Karpas-422 (cell line): ENCODE measurements at regions not wholly inside any gene's neighbourhood (a gene's known extent, or its start where the extent isn't known, plus 50 kb on each side); places are given as distances from the start of the nearest gene placed in this dataset.

Source experiments
- DNase-seq: peaks from one replicate; pipeline ENCODE4 v3.0.0-alpha.2; 2015
- H2AFZ ChIP-seq: fragments of 200-600 bp; sonication (generic); 2 replicates; pipeline ENCODE4 v1.6.1; 2014; ENCODE audit warnings: antibody characterized with exemption, low read length, mixed read lengths
- H3K27ac ChIP-seq: fragments of 200-600 bp; sonication (generic); 2 replicates; pipeline ENCODE4 v1.5.1; 2014; ENCODE audit warnings: mild to moderate bottlenecking, low read length, moderate library complexity
- H3K27me3 ChIP-seq: fragments of 200-600 bp; sonication (generic); 2 replicates; pipeline ENCODE4 v1.6.1; 2014; ENCODE audit warnings: low read length, mixed read lengths
- H3K36me3 ChIP-seq: fragments of 200-600 bp; sonication (generic); 2 replicates; pipeline ENCODE4 v1.6.1; 2014; ENCODE audit warnings: low read length, mixed read lengths; ENCODE audit not compliant: insufficient read depth
- H3K4me1 ChIP-seq: fragments of 200-600 bp; sonication (generic); 2 replicates; pipeline ENCODE4 v1.6.1; 2014; ENCODE audit warnings: mild to moderate bottlenecking, low read length, mixed read lengths
- H3K4me2 ChIP-seq: fragments of 200-600 bp; sonication (generic); 2 replicates; pipeline ENCODE4 v1.6.1; 2014; ENCODE audit warnings: low read length, low read depth, mild to moderate bottlenecking; ENCODE audit not compliant: poor library complexity, severe bottlenecking
- H3K4me3 ChIP-seq: fragments of 200-600 bp; sonication (generic); 2 replicates; pipeline ENCODE4 v1.5.1; 2014; ENCODE audit warnings: mild to moderate bottlenecking, antibody characterized with exemption, low read length, mixed read lengths
- H3K79me2 ChIP-seq: fragments of 200-600 bp; sonication (generic); 2 replicates; pipeline ENCODE4 v1.6.1; 2014; ENCODE audit warnings: mild to moderate bottlenecking, low read length, mixed read lengths
- H3K9ac ChIP-seq: fragments of 200-600 bp; sonication (generic); 2 replicates; pipeline ENCODE4 v1.6.0; 2014; ENCODE audit warnings: low read length
- H3K9me2 ChIP-seq: fragments of 200-600 bp; sonication (generic), shearing (Covaris generic); replicated peaks from 2 replicates; pipeline ENCODE4 v1.6.0; 2014; ENCODE audit warnings: mild to moderate bottlenecking, low read length, moderate library complexity; ENCODE audit not compliant: insufficient read depth
- H3K9me3 ChIP-seq: fragments of 300-700, 200-600 bp; sonication (generic); 2 replicates; pipeline ENCODE4 v1.6.1; 2014; ENCODE audit warnings: low read length, mixed read lengths
- H4K20me1 ChIP-seq: fragments of 200-600 bp; sonication (generic); 2 replicates; pipeline ENCODE4 v1.6.1; 2014; ENCODE audit warnings: mild to moderate bottlenecking, antibody characterized with exemption, low read length, low read depth; ENCODE audit not compliant: insufficient read depth

GRCh38 chr4:58209551-58209950, 1099.4 kb upstream of the IGFBP7 start:
- Histone ChIP-seq H4K20me1 (no peaks in the 10 kb centered on the region), H3K9ac (no peak overlapping the region), H3K36me3 (no peaks in the 10 kb centered on the region), H3K4me2 (no peak overlapping the region), H2AFZ (no peak overlapping the region), H3K27ac (no peak overlapping the region), H3K9me3 (peaks cover 30% of the 10 kb centered on the region), H3K79me2 (no peaks in the 10 kb centered on the region), H3K9me2 (no peaks in the 10 kb centered on the region), H3K4me3 (no peak overlapping the region), H3K27me3 (no peaks in the 10 kb centered on the region), H3K4me1 (no peaks in the 10 kb centered on the region)
- no peak for DNase-seq

GRCh38 chr4:58209001-58209400, 1098.8 kb upstream of the IGFBP7 start:
- Histone ChIP-seq H3K79me2 (no peaks in the 10 kb centered on the region), H3K9ac (no peak overlapping the region), H2AFZ (no peak overlapping the region), H3K36me3 (no peaks in the 10 kb centered on the region), H3K9me3 (peaks cover 30% of the 10 kb centered on the region), H3K4me1 (no peaks in the 10 kb centered on the region), H3K9me2 (no peaks in the 10 kb centered on the region), H3K4me3 (no peak overlapping the region), H3K27me3 (no peaks in the 10 kb centered on the region), H3K27ac (no peak overlapping the region), H4K20me1 (no peaks in the 10 kb centered on the region), H3K4me2 (no peak overlapping the region)
- no peak for DNase-seq

- H3K9me2 ChIP-seq, result no peaks in the 10 kb centered on the region
- no peaks in the 10 kb centered on the region for H3K36me3 ChIP-seq
- H2AFZ ChIP-seq, result no peak overlapping the region
- DNase-seq, result no peak
- H3K4me1 ChIP-seq, result no peaks in the 10 kb centered on the region
- H3K9me3 ChIP-seq, result peaks cover 26% of the 10 kb centered on the region
- no peak overlapping the region for H3K4me3 ChIP-seq
- no peak overlapping the region for H3K4me2 ChIP-seq
- H3K9ac ChIP-seq, result no peak overlapping the region
- H4K20me1 ChIP-seq, result no peaks in the 10 kb centered on the region
- no peaks in the 10 kb centered on the region for H3K27me3 ChIP-seq
- no peak overlapping the region for H3K27ac ChIP-seq
- H3K79me2 ChIP-seq, result no peaks in the 10 kb centered on the region
These were observed 1095.5 kb upstream of the IGFBP7 start for GRCh38 chr4:58205446-58206235.

- no peak overlapping the region for H2AFZ ChIP-seq
These were observed 1082.0 kb upstream of the IGFBP7 start for GRCh38 chr4:58192217-58192616.

GRCh38 chr4:58191109-58191508, 1080.9 kb upstream of the IGFBP7 start:
- H3K27me3 ChIP-seq, result no peaks in the 10 kb centered on the region
- no peak overlapping the region for H3K9ac ChIP-seq
- no peaks in the 10 kb centered on the region for H3K79me2 ChIP-seq
- peaks cover 35% of the 10 kb centered on the region for H3K9me3 ChIP-seq
- H3K4me2 ChIP-seq, result no peak overlapping the region
- no peaks in the 10 kb centered on the region for H3K9me2 ChIP-seq
- H3K4me3 ChIP-seq, result no peak overlapping the region
- no peaks in the 10 kb centered on the region for H3K4me1 ChIP-seq
- no peaks in the 10 kb centered on the region for H3K36me3 ChIP-seq
- no peaks in the 10 kb centered on the region for H4K20me1 ChIP-seq
- DNase-seq, result no peak
- no peak overlapping the region for H2AFZ ChIP-seq
- H3K27ac ChIP-seq, result no peak overlapping the region

More at GRCh38 chr4:58192217-58192616, 1082.0 kb upstream of the IGFBP7 start:
- DNase-seq, result no peak
- H3K9ac ChIP-seq, result no peak overlapping the region
- no peaks in the 10 kb centered on the region for H3K4me1 ChIP-seq
- H3K4me2 ChIP-seq, result no peak overlapping the region
- no peak overlapping the region for H3K4me3 ChIP-seq
- no peak overlapping the region for H3K27ac ChIP-seq
- H3K9me2 ChIP-seq, result no peaks in the 10 kb centered on the region
- no peaks in the 10 kb centered on the region for H3K79me2 ChIP-seq
- H3K36me3 ChIP-seq, result no peaks in the 10 kb centered on the region
- H3K9me3 ChIP-seq, result peaks cover 35% of the 10 kb centered on the region
- H4K20me1 ChIP-seq, result no peaks in the 10 kb centered on the region
- no peaks in the 10 kb centered on the region for H3K27me3 ChIP-seq

- no peaks in the 10 kb centered on the region for H3K36me3 ChIP-seq
- no peak overlapping the region for H3K9ac ChIP-seq
- no peak overlapping the region for H3K4me2 ChIP-seq
- no peak overlapping the region for H3K27ac ChIP-seq
- no peaks in the 10 kb centered on the region for H3K4me1 ChIP-seq
- H2AFZ ChIP-seq, result no peak overlapping the region
- no peaks in the 10 kb centered on the region for H3K9me2 ChIP-seq
- H3K9me3 ChIP-seq, result peaks cover 37% of the 10 kb centered on the region
- H3K79me2 ChIP-seq, result no peaks in the 10 kb centered on the region
- DNase-seq, result no peak
- H3K4me3 ChIP-seq, result no peak overlapping the region
- H3K27me3 ChIP-seq, result no peaks in the 10 kb centered on the region
- no peaks in the 10 kb centered on the region for H4K20me1 ChIP-seq
These were observed 1078.1 kb upstream of the IGFBP7 start for GRCh38 chr4:58188316-58188715.

- no peaks in the 10 kb centered on the region for H3K36me3 ChIP-seq
- H4K20me1 ChIP-seq, result no peaks in the 10 kb centered on the region
- peaks cover 18% of the 10 kb centered on the region; the same call in 1 of the 2 replicates for H3K9me3 ChIP-seq
- H3K9me2 ChIP-seq, result no peaks in the 10 kb centered on the region
- no peak overlapping the region for H2AFZ ChIP-seq
- H3K4me3 ChIP-seq, result no peak overlapping the region
- no peaks in the 10 kb centered on the region for H3K4me1 ChIP-seq
- H3K27me3 ChIP-seq, result no peaks in the 10 kb centered on the region
- H3K9ac ChIP-seq, result no peak overlapping the region
- no peak for DNase-seq
- H3K4me2 ChIP-seq, result no peak overlapping the region
- H3K79me2 ChIP-seq, result no peaks in the 10 kb centered on the region
- no peak overlapping the region for H3K27ac ChIP-seq
These were observed 1064.8 kb upstream of the IGFBP7 start for GRCh38 chr4:58175024-58175423.

GRCh38 chr4:58166490-58166889, 1056.3 kb upstream of the IGFBP7 start:
- Histone ChIP-seq H3K4me3 (no peak overlapping the region), H3K27ac (no peak overlapping the region), H3K27me3 (no peaks in the 10 kb centered on the region), H3K9me2 (no peaks in the 10 kb centered on the region), H3K79me2 (no peaks in the 10 kb centered on the region), H3K4me2 (no peak overlapping the region), H3K4me1 (no peaks in the 10 kb centered on the region), H3K9me3 (peaks cover 25% of the 10 kb centered on the region), H2AFZ (no peak overlapping the region), H3K9ac (no peak overlapping the region), H3K36me3 (no peaks in the 10 kb centered on the region), H4K20me1 (no peaks in the 10 kb centered on the region)
- no peak for DNase-seq
